Fibroblast of pulmonary artery (primary cell): ENCODE measurements at regions not wholly inside any gene's neighbourhood (a gene's known extent, or its start where the extent isn't known, plus 50 kb on each side); places are given as distances from the start of the nearest gene placed in this dataset.

ENCODE experiments used
- DNase-seq: peaks from one replicate; pipeline ENCODE4 v3.0.0-alpha.2; 2010; ENCODE audit warnings: low read depth
- H3K4me3 ChIP-seq: replicated peaks from 2 replicates; pipeline ENCODE4 v1.5.1; 2011; ENCODE audit warnings: low read depth, mild to moderate bottlenecking, control low read depth, low read length, moderate library complexity
- CTCF ChIP-seq: IDR thresholded peaks from 2 replicates; pipeline ENCODE4 v1.5.1; 2011; ENCODE audit warnings: mild to moderate bottlenecking, control low read depth, low read length, inconsistent platforms; ENCODE audit errors: missing control alignments

GRCh38 chr18:11408555-11409065 is 200.8 kb upstream of the SLC35G4 start:
- TF ChIP-seq CTCF, result no peak

GRCh38 chr18:11407940-11408339 is 201.5 kb upstream of the SLC35G4 start:
- H3K4me3 ChIP-seq, result no peak overlapping the region
- TF ChIP-seq CTCF, result no peak
- DNase-seq, result peak; percentile 28

More at GRCh38 chr18:11408555-11409065, 200.8 kb upstream of the SLC35G4 start:
- H3K4me3 ChIP-seq, result no peak overlapping the region
- DNase-seq, result no peak

- H3K4me3 ChIP-seq, result no peak overlapping the region
- DNase-seq, result no peak
- no peak for TF ChIP-seq CTCF
These were observed 203.6 kb upstream of the SLC35G4 start for GRCh38 chr18:11405804-11406203.

- no peak for TF ChIP-seq CTCF
- DNase-seq, result no peak
- H3K4me3 ChIP-seq, result no peak overlapping the region
These were observed 208.7 kb upstream of the SLC35G4 start for GRCh38 chr18:11400703-11401102.

GRCh38 chr18:11398625-11399024 is 210.8 kb upstream of the SLC35G4 start:
- TF ChIP-seq CTCF, result peak; percentile 18
- DNase-seq, result peak; percentile 3
- no peak overlapping the region for H3K4me3 ChIP-seq

- TF ChIP-seq CTCF, result no peak
- no peak overlapping the region for H3K4me3 ChIP-seq
- DNase-seq, result no peak
These were observed 216.2 kb upstream of the SLC35G4 start for GRCh38 chr18:11392980-11393885.
